HL-60 (cell line): ENCODE measurements at regions not wholly inside any gene's neighbourhood (a gene's known extent, or its start where the extent isn't known, plus 50 kb on each side); places are given as distances from the start of the nearest gene placed in this dataset.

Experiments
- POLR2AphosphoS5 ChIP-seq: IDR thresholded peaks from 2 replicates; pipeline ENCODE4 v1.6.1; 2012; ENCODE audit warnings: low read depth
- REST ChIP-seq: IDR thresholded peaks from 2 replicates; pipeline ENCODE4 v1.6.1; 2012; ENCODE audit warnings: low read depth; ENCODE audit not compliant: insufficient replicate concordance

DNA sequence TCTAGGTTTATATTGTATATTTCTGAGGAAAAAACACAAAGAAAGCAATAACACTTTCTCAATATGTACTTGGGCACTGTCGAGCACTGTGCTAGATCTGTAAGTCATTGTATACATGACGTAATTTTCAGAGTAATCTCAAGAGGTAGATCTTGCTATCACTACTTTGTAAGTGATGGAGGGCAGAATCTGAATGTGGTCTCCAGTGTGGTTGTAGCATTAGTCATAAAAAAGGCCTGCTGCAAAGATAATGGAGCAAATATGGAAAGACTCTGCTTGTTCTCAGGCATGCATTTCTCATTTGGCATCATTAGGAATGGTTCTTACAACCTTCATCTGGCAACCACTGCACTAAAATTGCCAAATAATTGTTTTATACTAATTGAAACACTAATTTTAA is 419.8 kb upstream of the CCDC179 start:
- TF ChIP-seq POLR2AphosphoS5 (no peak), REST (no peak)
